ENCODE measurements at regions not wholly inside any gene's neighbourhood (a gene's known extent, or its start where the extent isn't known, plus 50 kb on each side); places are given as distances from the start of the nearest gene placed in this dataset.

GRCh38 chr11:116547571-116547970 is 225.2 kb downstream of the BUD13 start:
- Mint-ChIP-seq H3K27ac (ENCODE audit: unreplicated experiment) (no peak overlapping the region), H3K27me3 (ENCODE audit: insufficient read depth, unreplicated experiment) (peaks cover 10% of the 10 kb centered on the region), H3K4me1 (ENCODE audit: low read depth, unreplicated experiment) (no peaks in the 10 kb centered on the region), H3K9me3 (ENCODE audit: unreplicated experiment) (peaks cover 7% of the 10 kb centered on the region), H3K36me3 (ENCODE audit: insufficient read depth, unreplicated experiment) (no peaks in the 10 kb centered on the region), H3K4me3 (ENCODE audit: unreplicated experiment) (no peak overlapping the region)
- TF ChIP-seq CTCF (IDR thresholded peaks at IDR 0.05; ENCODE audit: insufficient read depth in 1 of 2, low read depth in 1 of 2, low read length in 1 of 2, severe bottlenecking in 1 of 2, unreplicated experiment in 1 of 2) = no peak
- DNase-seq = no peak
- ChIA-PET POLR2A (no interaction called here), CTCF (interaction anchor here (0.6 kb wide), 1 partner anchor 12 kb away, joined by 3 read pairs; no protein-coding TSS in a partner anchor)
- Histone ChIP-seq H3K4me3 (ENCODE audit: low read depth, low read length) (no peak overlapping the region), H3K27me3 (replicated peaks; ENCODE audit: control insufficient read depth, insufficient read depth, low read length) (peaks cover 5% of the 10 kb centered on the region; the same call in 1 of the 2 replicates), H3K4me1 (no peaks in the 10 kb centered on the region), H3K36me3 (ENCODE audit: control insufficient read depth, insufficient read depth, low read length) (no peaks in the 10 kb centered on the region), H3K9me3 (peaks cover 8% of the 10 kb centered on the region)
- intact Hi-C loops (cut with micrococcal nuclease; ENCODE audit: unreplicated experiment) = no loop called here
- no TSS peak for BruUV-seq (replicated peaks)

DNA sequence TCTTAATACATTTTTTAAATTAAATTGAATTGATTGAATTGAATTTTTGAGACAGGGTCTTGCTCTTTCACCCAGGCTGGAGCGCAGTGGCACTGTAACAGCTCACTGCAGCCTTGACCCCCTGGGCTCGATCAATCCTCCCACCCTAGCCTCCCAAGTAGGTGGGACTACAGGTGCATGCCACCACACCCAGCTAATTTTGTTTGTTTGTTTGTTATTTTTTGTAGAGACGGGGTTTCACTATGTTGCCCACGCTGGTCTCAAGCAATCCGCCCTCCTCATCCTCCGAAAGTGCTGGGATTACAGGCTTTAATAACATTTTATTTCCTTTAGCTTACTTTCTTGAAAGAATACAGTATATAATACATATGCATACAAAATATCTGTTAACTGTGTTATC is 226.9 kb downstream of the BUD13 start:
- ChIA-PET POLR2A (no interaction called here), CTCF (no interaction called here)
- Histone ChIP-seq H3K4me1 (no peaks in the 10 kb centered on the region), H3K27me3 (replicated peaks; ENCODE audit: control insufficient read depth, insufficient read depth, low read length) (peaks cover 5% of the 10 kb centered on the region; the same call in 1 of the 2 replicates), H3K9me3 (peaks cover 8% of the 10 kb centered on the region), H3K36me3 (ENCODE audit: control insufficient read depth, insufficient read depth, low read length) (no peaks in the 10 kb centered on the region), H3K4me3 (ENCODE audit: low read depth, low read length) (no peak overlapping the region)
- no peak overlapping the region for H3K4me3 Mint-ChIP-seq (ENCODE audit: unreplicated experiment)
- no peaks in the 10 kb centered on the region for H3K4me1 Mint-ChIP-seq (ENCODE audit: low read depth, unreplicated experiment)
- no peak for TF ChIP-seq CTCF (IDR thresholded peaks at IDR 0.05; ENCODE audit: insufficient read depth in 1 of 2, low read depth in 1 of 2, low read length in 1 of 2, severe bottlenecking in 1 of 2, unreplicated experiment in 1 of 2)
- H3K27ac Mint-ChIP-seq (ENCODE audit: unreplicated experiment) = no peak overlapping the region
- no peaks in the 10 kb centered on the region for H3K36me3 Mint-ChIP-seq (ENCODE audit: insufficient read depth, unreplicated experiment)
- peak in 1 of 2 experiments; percentile 2 for DNase-seq
- peaks cover 7% of the 10 kb centered on the region for H3K9me3 Mint-ChIP-seq (ENCODE audit: unreplicated experiment)
- H3K27me3 Mint-ChIP-seq (ENCODE audit: insufficient read depth, unreplicated experiment) = peaks cover 10% of the 10 kb centered on the region
- intact Hi-C loops (cut with micrococcal nuclease; ENCODE audit: unreplicated experiment) = no loop called here
- no TSS peak for BruUV-seq (replicated peaks)

DNA sequence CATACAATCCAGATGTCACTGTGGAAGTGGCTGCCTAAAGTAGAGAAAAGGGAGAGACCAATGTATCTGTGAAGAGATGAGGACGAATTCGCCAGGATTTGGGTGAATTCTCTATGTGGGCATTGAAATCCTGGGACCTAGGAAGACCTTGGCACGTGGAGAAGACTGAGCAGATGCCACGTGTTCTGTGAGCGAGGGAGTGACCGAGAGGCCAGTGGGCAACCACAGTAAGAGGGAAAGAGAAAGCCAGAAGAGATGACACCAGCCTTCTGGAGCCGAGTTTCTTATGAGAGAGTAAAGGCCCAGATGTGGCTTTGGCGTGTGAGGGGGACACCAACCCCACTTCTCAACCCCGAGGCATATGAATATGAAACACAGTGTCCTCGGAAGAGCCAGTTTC is 228.1 kb downstream of the BUD13 start:
- H3K27ac Mint-ChIP-seq (ENCODE audit: unreplicated experiment) = no peak overlapping the region

More for the DNA sequence above, 228.1 kb downstream of the BUD13 start:
- Histone ChIP-seq H3K4me3 (ENCODE audit: low read depth, low read length) (no peak overlapping the region), H3K27me3 (replicated peaks; ENCODE audit: control insufficient read depth, insufficient read depth, low read length) (peaks cover 5% of the 10 kb centered on the region; the same call in 1 of the 2 replicates), H3K4me1 (no peaks in the 10 kb centered on the region), H3K9me3 (peaks cover 8% of the 10 kb centered on the region), H3K36me3 (ENCODE audit: control insufficient read depth, insufficient read depth, low read length) (no peaks in the 10 kb centered on the region)
- no peak overlapping the region for H3K4me3 Mint-ChIP-seq (ENCODE audit: unreplicated experiment)
- POLR2A ChIA-PET = no interaction called here
- no peak for TF ChIP-seq CTCF (IDR thresholded peaks at IDR 0.05; ENCODE audit: insufficient read depth in 1 of 2, low read depth in 1 of 2, low read length in 1 of 2, severe bottlenecking in 1 of 2, unreplicated experiment in 1 of 2)
- CTCF ChIA-PET = no interaction called here
- peaks cover 7% of the 10 kb centered on the region for H3K9me3 Mint-ChIP-seq (ENCODE audit: unreplicated experiment)
- H3K4me1 Mint-ChIP-seq (ENCODE audit: low read depth, unreplicated experiment) = no peaks in the 10 kb centered on the region
- peak in 1 of 2 experiments; percentile 11 for DNase-seq
- H3K36me3 Mint-ChIP-seq (ENCODE audit: insufficient read depth, unreplicated experiment) = no peaks in the 10 kb centered on the region
- intact Hi-C loops (cut with micrococcal nuclease; ENCODE audit: unreplicated experiment) = no loop called here
- no TSS peak for BruUV-seq (replicated peaks)
- H3K27me3 Mint-ChIP-seq (ENCODE audit: insufficient read depth, unreplicated experiment) = peaks cover 16% of the 10 kb centered on the region

All from Caco-2 (cell line).